Vagina (tissue), 2 donors: ENCODE measurements at regions not wholly inside any gene's neighbourhood (a gene's known extent, or its start where the extent isn't known, plus 50 kb on each side); places are given as distances from the start of the nearest gene placed in this dataset.

Experiments used
- CTCF ChIP-seq, 3 experiments: fragments of 450-650 bp in 2 of 3; fragments of 200-600 bp in 1 of 3; sonication (generic) in 1 of 3; IDR thresholded peaks; one replicate each; pipeline ENCODE4 v1.5.1; 2017 to 2019; ENCODE audit warnings: antibody characterized with exemption in 3 of 3, mild to moderate bottlenecking in 2 of 3, moderate library complexity in 2 of 3
- POLR2A ChIP-seq, 2 donors: fragments of 450-650 bp; IDR thresholded peaks; one replicate each; pipeline ENCODE4 v1.6.1; 2017; ENCODE audit warnings: antibody characterized with exemption in 2 of 2, mild to moderate bottlenecking in 2 of 2, moderate library complexity in 2 of 2
- POLR2AphosphoS5 ChIP-seq, 2 donors: sonication (generic); formaldehyde crosslinking; IDR thresholded peaks; one replicate each; pipeline ENCODE4 v1.9.0; 2017; ENCODE audit warnings: antibody characterized with exemption in 2 of 2, mild to moderate bottlenecking in 2 of 2, low read depth in 1 of 2; ENCODE audit not compliant: insufficient read depth in 1 of 2

- TF ChIP-seq CTCF (IDR thresholded peaks at IDR 0.05) (no peak), POLR2AphosphoS5 (IDR thresholded peaks at IDR 0.05; ENCODE audit: insufficient read depth in 1 of 2, low read depth in 1 of 2) (no peak), POLR2A (IDR thresholded peaks at IDR 0.05) (no peak)
These were observed 139.7 kb upstream of the RIOK3 start for GRCh38 chr18:23313379-23313778.
